MM.1S (cell line): ENCODE measurements at regions not wholly inside any gene's neighbourhood (a gene's known extent, or its start where the extent isn't known, plus 50 kb on each side); places are given as distances from the start of the nearest gene placed in this dataset.

Source experiments
- CTCF ChIP-seq: fragments of 300-600 bp; sonication (generic); IDR thresholded peaks from 2 replicates; pipeline ENCODE4 v1.5.1; 2016; ENCODE audit warnings: antibody characterized with exemption, low read length, mixed read lengths
- EZH2 ChIP-seq: fragments of 300-600 bp; sonication (generic); optimal IDR thresholded peaks from 2 replicates; pipeline ENCODE3; 2017; ENCODE audit warnings: low read depth, mild to moderate bottlenecking, antibody characterized with exemption, low read length, mixed read lengths

- TF ChIP-seq CTCF = no peak
- no peak for TF ChIP-seq EZH2
Measured at GRCh38 chr16:85274501-85274900, 162.2 kb upstream of the CIBAR2 start.
